ENCODE measurements at regions not wholly inside any gene's neighbourhood (a gene's known extent, or its start where the extent isn't known, plus 50 kb on each side); places are given as distances from the start of the nearest gene placed in this dataset.

DNA sequence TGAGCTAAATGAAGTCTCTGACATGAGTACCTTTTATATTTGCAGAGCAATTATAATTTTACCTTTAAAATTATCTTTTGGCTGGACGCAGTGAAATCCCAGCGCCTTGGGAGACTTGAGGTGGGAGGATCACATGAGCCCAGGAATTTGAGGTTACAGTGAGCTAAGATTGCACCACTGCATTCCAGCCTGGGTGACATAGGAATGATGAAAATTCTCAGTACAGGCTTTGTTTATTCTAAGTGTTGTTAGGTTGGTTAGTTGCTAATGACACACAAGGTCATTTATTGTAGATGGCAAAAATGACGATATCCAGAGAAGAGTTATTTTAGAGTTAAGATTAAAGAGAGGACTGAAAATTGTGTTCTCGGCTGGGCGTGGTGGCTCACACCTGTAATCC lies 87.6 kb downstream of the XRCC2 start:
- Histone ChIP-seq H3K9ac (ENCODE audit: low read length) (peak overlapping the region; percentile 23), H3K4me2 (ENCODE audit: low read length) (no peak overlapping the region), H4K20me1 (ENCODE audit: insufficient read depth, low read length) (no peaks in the 10 kb centered on the region), H3K79me2 (ENCODE audit: insufficient read depth, low read length) (no peaks in the 10 kb centered on the region), H3K27ac (ENCODE audit: low read depth, low read length) (no peak overlapping the region), H3K9me3 (ENCODE audit: insufficient read depth, low read depth, low read length) (no peaks in the 10 kb centered on the region), H3K4me1 (ENCODE audit: insufficient read depth, low read length) (no peaks in the 10 kb centered on the region), H3K27me3 (ENCODE audit: insufficient read depth, low read length) (no peaks in the 10 kb centered on the region), H2AFZ (ENCODE audit: low read depth, low read length) (no peak overlapping the region), H3K36me3 (ENCODE audit: insufficient read depth, low read length) (no peaks in the 10 kb centered on the region), H3K4me3 (ENCODE audit: insufficient read depth, low read depth, low read length) (no peak overlapping the region)
- Mint-ChIP-seq H3K36me3 (ENCODE audit: low read depth, unreplicated experiment) (no peaks in the 10 kb centered on the region), H3K9me3 (ENCODE audit: unreplicated experiment) (peaks cover 5% of the 10 kb centered on the region), H3K4me3 (ENCODE audit: unreplicated experiment) (peak overlapping the region; percentile 21), H3K27me3 (ENCODE audit: low read depth, unreplicated experiment) (no peaks in the 10 kb centered on the region), H3K27ac (ENCODE audit: unreplicated experiment) (peak overlapping the region; percentile 99), H3K4me1 (ENCODE audit: low read depth, unreplicated experiment) (peaks cover 13% of the 10 kb centered on the region)
- FAIRE-seq (no peak), DNase-seq (ENCODE audit: low read depth) (peak; percentile 91)
- TF ChIP-seq, protein P1, sequence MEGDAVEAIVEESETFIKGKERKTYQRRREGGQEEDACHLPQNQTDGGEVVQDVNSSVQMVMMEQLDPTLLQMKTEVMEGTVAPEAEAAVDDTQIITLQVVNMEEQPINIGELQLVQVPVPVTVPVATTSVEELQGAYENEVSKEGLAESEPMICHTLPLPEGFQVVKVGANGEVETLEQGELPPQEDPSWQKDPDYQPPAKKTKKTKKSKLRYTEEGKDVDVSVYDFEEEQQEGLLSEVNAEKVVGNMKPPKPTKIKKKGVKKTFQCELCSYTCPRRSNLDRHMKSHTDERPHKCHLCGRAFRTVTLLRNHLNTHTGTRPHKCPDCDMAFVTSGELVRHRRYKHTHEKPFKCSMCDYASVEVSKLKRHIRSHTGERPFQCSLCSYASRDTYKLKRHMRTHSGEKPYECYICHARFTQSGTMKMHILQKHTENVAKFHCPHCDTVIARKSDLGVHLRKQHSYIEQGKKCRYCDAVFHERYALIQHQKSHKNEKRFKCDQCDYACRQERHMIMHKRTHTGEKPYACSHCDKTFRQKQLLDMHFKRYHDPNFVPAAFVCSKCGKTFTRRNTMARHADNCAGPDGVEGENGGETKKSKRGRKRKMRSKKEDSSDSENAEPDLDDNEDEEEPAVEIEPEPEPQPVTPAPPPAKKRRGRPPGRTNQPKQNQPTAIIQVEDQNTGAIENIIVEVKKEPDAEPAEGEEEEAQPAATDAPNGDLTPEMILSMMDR (IDR thresholded peaks at IDR 0.05; ENCODE audit: insufficient read depth, low read depth, low read length): no peak
- TF ChIP-seq EZH2 (IDR thresholded peaks at IDR 0.05; ENCODE audit: insufficient read depth, low read length): no peak

DNA sequence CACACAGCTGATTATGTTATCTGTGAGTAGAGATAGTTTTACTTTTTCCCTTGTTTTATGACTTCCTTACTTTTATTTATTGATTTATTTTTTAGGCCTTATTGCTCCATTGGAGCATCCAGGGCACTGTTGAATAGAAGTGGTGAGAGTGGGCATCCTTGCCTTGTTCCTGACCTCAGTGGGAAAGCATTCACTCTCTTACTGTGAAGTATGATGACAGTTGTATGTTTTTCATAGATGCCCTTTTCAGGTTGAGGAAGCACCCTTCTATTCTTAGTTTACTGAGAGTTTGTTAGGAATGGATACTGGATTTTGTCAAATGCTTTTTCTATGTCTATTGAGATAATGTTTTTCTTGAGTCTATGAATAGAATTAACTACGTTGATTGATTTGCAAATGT lies 88.6 kb downstream of the XRCC2 start:
- Histone ChIP-seq H3K79me2 (ENCODE audit: insufficient read depth, low read length) (no peaks in the 10 kb centered on the region), H2AFZ (ENCODE audit: low read depth, low read length) (no peak overlapping the region), H3K4me2 (ENCODE audit: low read length) (no peak overlapping the region), H3K9ac (ENCODE audit: low read length) (no peak overlapping the region), H3K4me1 (ENCODE audit: insufficient read depth, low read length) (no peaks in the 10 kb centered on the region), H3K4me3 (ENCODE audit: insufficient read depth, low read depth, low read length) (no peak overlapping the region), H3K27me3 (ENCODE audit: insufficient read depth, low read length) (no peaks in the 10 kb centered on the region), H3K36me3 (ENCODE audit: insufficient read depth, low read length) (no peaks in the 10 kb centered on the region), H3K27ac (ENCODE audit: low read depth, low read length) (no peak overlapping the region), H3K9me3 (ENCODE audit: insufficient read depth, low read depth, low read length) (no peaks in the 10 kb centered on the region), H4K20me1 (ENCODE audit: insufficient read depth, low read length) (no peaks in the 10 kb centered on the region)
- H3K9me3 Mint-ChIP-seq (ENCODE audit: unreplicated experiment): peaks cover 5% of the 10 kb centered on the region
- FAIRE-seq (no peak), DNase-seq (ENCODE audit: low read depth) (peak; percentile 33)
- H3K36me3 Mint-ChIP-seq (ENCODE audit: low read depth, unreplicated experiment): no peaks in the 10 kb centered on the region
- H3K4me1 Mint-ChIP-seq (ENCODE audit: low read depth, unreplicated experiment): peaks cover 13% of the 10 kb centered on the region
- H3K4me3 Mint-ChIP-seq (ENCODE audit: unreplicated experiment): no peak overlapping the region
- no peaks in the 10 kb centered on the region for H3K27me3 Mint-ChIP-seq (ENCODE audit: low read depth, unreplicated experiment)
- H3K27ac Mint-ChIP-seq (ENCODE audit: unreplicated experiment): peak overlapping the region; percentile 99
- TF ChIP-seq, protein P1 (IDR thresholded peaks at IDR 0.05; ENCODE audit: insufficient read depth, low read depth, low read length): no peak
- TF ChIP-seq EZH2 (IDR thresholded peaks at IDR 0.05; ENCODE audit: insufficient read depth, low read length): no peak

DNA sequence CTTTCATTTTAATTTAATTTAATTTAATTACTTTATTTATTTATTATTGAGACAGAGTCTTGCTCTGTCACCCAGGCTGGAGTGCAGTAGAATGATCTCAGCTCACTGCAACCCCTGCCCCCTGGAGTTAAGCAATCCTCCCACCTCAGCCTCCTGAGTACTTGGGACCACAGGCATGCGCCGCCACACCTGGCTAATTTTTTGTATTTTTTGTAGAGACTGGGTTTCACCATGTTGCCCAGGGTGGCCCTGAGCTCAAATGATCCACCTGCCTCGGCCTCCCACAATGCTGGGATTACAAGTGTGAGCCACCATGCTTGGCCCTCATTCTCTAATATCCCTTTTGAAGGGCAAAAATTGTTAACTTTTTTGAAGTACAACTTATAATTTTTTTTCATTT lies 92.9 kb downstream of the XRCC2 start:
- Mint-ChIP-seq H3K27ac (ENCODE audit: unreplicated experiment) (no peak overlapping the region), H3K36me3 (ENCODE audit: low read depth, unreplicated experiment) (no peaks in the 10 kb centered on the region), H3K9me3 (ENCODE audit: unreplicated experiment) (peaks cover 5% of the 10 kb centered on the region), H3K4me1 (ENCODE audit: low read depth, unreplicated experiment) (peaks cover 9% of the 10 kb centered on the region), H3K27me3 (ENCODE audit: low read depth, unreplicated experiment) (peaks cover 5% of the 10 kb centered on the region), H3K4me3 (ENCODE audit: unreplicated experiment) (no peak overlapping the region)
- H3K4me1 ChIP-seq (ENCODE audit: insufficient read depth, low read length): no peaks in the 10 kb centered on the region
- TF ChIP-seq, protein P1 (IDR thresholded peaks at IDR 0.05; ENCODE audit: insufficient read depth, low read depth, low read length): no peak
- TF ChIP-seq EZH2 (IDR thresholded peaks at IDR 0.05; ENCODE audit: insufficient read depth, low read length): no peak
- no peaks in the 10 kb centered on the region for H3K27me3 ChIP-seq (ENCODE audit: insufficient read depth, low read length)
- no peak for DNase-seq (ENCODE audit: low read depth)
- FAIRE-seq: no peak
- H4K20me1 ChIP-seq (ENCODE audit: insufficient read depth, low read length): no peaks in the 10 kb centered on the region
- H3K27ac ChIP-seq (ENCODE audit: low read depth, low read length): no peak overlapping the region
- no peak overlapping the region for H3K9ac ChIP-seq (ENCODE audit: low read length)
- H2AFZ ChIP-seq (ENCODE audit: low read depth, low read length): no peak overlapping the region
- no peaks in the 10 kb centered on the region for H3K9me3 ChIP-seq (ENCODE audit: insufficient read depth, low read depth, low read length)
- no peak overlapping the region for H3K4me3 ChIP-seq (ENCODE audit: insufficient read depth, low read depth, low read length)
- no peak overlapping the region for H3K4me2 ChIP-seq (ENCODE audit: low read length)
- H3K79me2 ChIP-seq (ENCODE audit: insufficient read depth, low read length): no peaks in the 10 kb centered on the region
- no peaks in the 10 kb centered on the region for H3K36me3 ChIP-seq (ENCODE audit: insufficient read depth, low read length)
